Endothelial cell of umbilical vein (primary cell): ENCODE measurements at regions not wholly inside any gene's neighbourhood (a gene's known extent, or its start where the extent isn't known, plus 50 kb on each side); places are given as distances from the start of the nearest gene placed in this dataset.
"Not testable (repeated sequence)": the region's sequence is repeated elsewhere in the genome, so short reads cannot be mapped to it uniquely, and the experiment has no call there.

Experiments
- CTCF ChIP-seq, 2 donors: IDR thresholded peaks; 1 replicate in 1 of 2; 2 replicates in 1 of 2; pipeline ENCODE4 v1.5.1; 2011; ENCODE audit warnings: low read length in 2 of 2, mild to moderate bottlenecking in 2 of 2, moderate library complexity in 2 of 2, control low read depth in 1 of 2, inconsistent platforms in 1 of 2, low read depth in 1 of 2; ENCODE audit not compliant: insufficient read depth in 1 of 2; ENCODE audit errors: extremely low read depth in 1 of 2
- EZH2 ChIP-seq: IDR thresholded peaks from 2 replicates; pipeline ENCODE4 v1.6.1; 2012; ENCODE audit warnings: borderline replicate concordance, low read depth, mild to moderate bottlenecking, moderate library complexity, low read length, inconsistent platforms; ENCODE audit not compliant: severe bottlenecking
- FOS ChIP-seq: IDR thresholded peaks from 2 replicates; pipeline ENCODE4 v1.6.1; 2011; ENCODE audit warnings: mild to moderate bottlenecking, low read length, moderate library complexity, borderline replicate concordance; ENCODE audit not compliant: insufficient read depth
- GATA2 ChIP-seq: IDR thresholded peaks from 2 replicates; pipeline ENCODE4 v1.7.0; 2011; ENCODE audit warnings: low read depth, mild to moderate bottlenecking, moderate library complexity, mixed read lengths, low read length; ENCODE audit not compliant: insufficient read length, insufficient read depth
- MAX ChIP-seq: IDR thresholded peaks from 2 replicates; pipeline ENCODE4 v1.6.1; 2011; ENCODE audit not compliant: insufficient read depth, insufficient read length
- POLR2A ChIP-seq: IDR thresholded peaks from 2 replicates; pipeline ENCODE4 v1.6.1; 2012; ENCODE audit warnings: low read depth, mild to moderate bottlenecking, control low read depth, low read length
- POLR2AphosphoS5 ChIP-seq: IDR thresholded peaks from 2 replicates; pipeline ENCODE4 v1.6.1; 2012; ENCODE audit warnings: low read depth, mild to moderate bottlenecking, control low read depth, low read length, moderate library complexity; ENCODE audit not compliant: insufficient read depth

DNA sequence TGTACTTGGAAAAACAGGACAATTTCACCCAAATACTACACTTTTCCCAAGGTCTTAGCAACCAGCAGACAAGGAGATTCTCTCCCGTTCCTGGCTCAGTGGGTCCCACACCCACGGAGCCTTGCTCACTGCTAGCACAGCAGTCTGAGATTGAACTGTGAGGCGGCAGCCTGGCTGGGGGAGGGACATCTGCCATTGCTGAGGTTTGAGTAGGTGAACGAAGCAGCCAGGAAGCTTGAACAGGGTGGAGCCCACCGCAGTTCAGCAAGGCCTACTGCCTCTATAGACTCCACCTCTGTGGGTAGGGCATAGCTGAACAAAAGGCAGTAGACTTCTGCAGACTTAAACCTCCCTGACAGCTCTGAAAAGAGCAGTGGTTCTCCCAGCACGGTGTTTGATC is 166.5 kb upstream of the TTC29 start:
- not testable (repeated sequence) for TF ChIP-seq CTCF (IDR thresholded peaks at IDR 0.05; ENCODE audit: extremely low read depth in 1 of 2, insufficient read depth in 1 of 2, low read depth in 1 of 2, low read length in 2 of 2); EZH2; POLR2A; FOS; GATA2; MAX; POLR2AphosphoS5
